Stimulated activated CD8-positive, alpha-beta memory T cell treated with anti-CD3 and anti-CD28 coated beads, Interleukin-4, amount 100 ng/mL, for 24 hours (primary cell): ENCODE measurements at regions not wholly inside any gene's neighbourhood (a gene's known extent, or its start where the extent isn't known, plus 50 kb on each side); places are given as distances from the start of the nearest gene placed in this dataset.

Source experiments
- DNase-seq: peaks from one replicate; pipeline ENCODE4 v3.0.0-alpha.2; 2020; ENCODE audit warnings: low read depth

DNA sequence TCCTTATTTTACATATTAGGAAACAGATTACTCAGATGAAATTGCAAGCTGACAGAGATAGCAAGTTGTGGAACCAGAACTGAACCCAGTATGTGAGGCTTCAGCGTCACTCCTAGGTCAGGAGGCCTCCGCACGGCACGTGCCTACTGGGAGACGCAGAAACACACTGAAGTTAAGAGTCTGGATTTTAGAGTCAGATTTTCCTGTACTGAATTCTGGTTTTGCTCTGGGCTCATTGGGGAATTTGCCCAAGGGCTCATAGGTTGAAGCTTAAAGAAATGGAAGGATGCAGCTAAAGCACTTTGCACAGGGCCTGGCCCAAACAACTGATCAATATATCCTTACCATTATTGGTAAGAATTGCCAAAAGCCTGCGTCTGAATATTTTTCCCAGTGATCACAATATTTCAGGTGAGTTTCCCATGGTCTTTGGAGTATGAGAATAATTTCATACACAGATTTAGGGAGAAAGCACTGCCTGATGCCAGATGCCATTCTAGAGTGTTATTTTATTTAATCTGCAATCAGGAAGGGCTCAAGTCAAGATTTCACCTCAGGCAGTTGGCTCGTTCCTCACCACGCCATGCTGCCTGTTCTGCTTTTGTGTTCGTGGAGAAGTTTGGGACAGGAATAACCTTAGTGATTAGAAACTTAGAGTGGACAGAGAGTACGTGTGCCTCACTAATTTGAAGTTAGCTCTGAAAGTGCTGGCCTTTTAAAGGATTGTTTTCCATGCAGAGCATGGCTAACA is 331.9 kb downstream of the MYCN start:
- DNase-seq: no peak

- DNase-seq: no peak
Measured at GRCh38 chr2:16271231-16271896, 331.0 kb downstream of the MYCN start.

GRCh38 chr2:16270441-16270840 is 330.1 kb downstream of the MYCN start:
- no peak for DNase-seq

GRCh38 chr2:16268301-16269000 is 328.1 kb downstream of the MYCN start:
- no peak for DNase-seq

DNA sequence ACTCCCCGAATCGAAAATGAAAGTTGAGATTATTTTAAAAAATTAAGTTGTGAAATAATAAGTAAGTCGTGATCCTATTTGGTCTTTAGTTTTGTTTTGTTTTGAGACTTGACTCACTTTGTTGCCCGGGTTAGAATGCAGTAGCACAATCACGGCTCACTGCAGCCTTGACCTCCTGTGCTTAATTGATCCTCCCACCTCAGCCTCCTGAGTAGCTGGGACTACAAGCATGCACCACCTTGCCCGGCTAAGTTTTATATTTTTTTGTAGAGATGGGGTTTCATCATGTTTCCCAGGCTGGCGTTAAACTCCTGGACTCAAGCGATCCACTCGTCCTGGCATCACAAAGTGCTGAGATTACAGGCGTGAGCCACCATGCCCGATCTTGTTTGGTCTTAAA is 326.2 kb downstream of the MYCN start:
- DNase-seq: no peak

DNA sequence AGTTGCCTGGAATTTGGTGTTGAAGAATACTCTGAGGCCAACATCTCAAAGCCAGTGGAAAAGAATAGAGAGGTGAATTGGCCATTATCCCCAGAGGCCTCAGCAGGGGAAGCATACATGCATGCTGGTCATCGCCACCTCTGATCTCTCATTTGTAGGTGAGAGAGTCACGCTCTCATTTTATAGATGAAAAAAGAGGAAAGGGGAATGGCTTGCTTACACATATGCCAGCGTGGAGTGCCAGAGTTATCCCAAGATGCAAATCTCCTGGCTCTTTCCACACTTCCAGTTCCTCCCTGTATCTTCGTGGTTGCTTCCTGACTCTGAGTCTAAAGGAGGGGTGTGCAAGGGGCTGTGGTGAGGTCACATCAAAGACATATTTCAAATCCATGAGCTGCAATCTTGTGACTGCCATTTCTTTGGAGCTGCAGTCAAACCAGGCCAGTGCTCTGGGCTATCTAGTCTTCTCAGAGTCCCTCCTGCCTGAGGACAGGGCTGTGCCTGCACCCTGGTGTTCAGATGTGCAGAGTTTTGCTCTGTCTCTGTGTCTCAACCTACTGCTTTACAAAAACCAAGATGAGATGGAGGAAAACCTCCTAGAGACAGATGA is 324.7 kb downstream of the MYCN start:
- DNase-seq: no peak

- DNase-seq: no peak
Measured at GRCh38 chr2:16264491-16264890, 324.1 kb downstream of the MYCN start.

DNA sequence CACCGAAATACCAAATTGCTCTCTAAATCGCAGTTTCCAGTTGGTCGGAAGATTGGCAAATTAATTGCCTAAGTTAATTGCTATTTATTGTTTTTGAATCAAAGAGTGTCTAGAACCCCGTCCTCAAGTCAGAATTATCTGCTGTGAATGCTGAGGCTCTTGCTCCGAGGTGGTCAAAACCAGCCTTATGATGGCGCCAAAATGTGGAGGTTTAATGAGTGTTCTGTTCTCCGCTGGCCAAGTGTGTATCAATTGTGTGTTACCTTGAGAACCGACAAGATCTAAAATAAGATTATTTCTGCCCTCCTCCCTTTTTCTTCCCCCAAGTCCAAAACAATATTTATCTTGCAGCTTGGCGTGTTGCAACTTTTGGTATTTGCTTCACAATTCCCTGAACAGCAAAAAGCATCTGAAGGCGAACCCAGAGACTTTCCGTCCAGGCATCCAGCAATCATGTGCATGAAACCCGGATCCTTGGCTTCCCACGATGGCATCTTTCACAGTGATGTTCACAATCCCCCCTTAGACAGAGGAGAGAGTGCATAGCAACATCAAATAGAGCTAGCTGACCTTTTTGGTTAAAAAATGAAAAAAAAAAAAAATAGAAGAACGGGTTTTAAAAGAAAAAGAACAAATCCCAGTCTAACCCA is 323.0 kb downstream of the MYCN start:
- DNase-seq: no peak

DNA sequence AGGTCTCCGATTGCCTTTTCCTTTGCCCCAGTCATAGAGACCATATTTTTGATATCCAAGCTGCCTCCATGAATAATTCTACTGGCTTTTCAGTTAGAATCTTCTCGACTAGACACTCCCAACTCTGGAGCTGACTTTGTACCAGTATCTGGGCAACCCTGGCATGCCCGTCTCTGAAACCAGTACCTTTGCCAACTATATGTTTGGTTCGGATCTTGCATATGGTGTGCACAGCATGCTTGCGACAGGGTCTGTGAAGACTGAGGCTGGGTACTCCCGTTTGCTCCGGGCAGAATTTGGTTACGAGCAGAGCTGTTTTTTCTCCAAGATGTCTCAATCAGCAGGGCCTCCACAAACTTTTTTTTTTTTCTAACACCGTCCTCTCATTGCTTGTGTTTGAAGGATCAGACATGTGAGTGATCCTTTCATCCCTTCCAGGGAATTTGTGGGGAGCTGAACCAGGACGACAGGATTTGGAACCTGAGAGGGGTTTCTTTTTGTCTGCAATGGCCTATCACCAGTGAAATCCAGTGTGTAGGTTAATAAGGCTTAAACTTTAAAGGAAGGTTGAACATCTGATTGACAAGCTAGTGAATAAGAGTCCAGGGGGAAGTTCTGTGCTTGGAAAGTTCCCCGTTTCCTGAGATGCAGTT is 322.3 kb downstream of the MYCN start:
- no peak for DNase-seq

GRCh38 chr2:16261791-16262190 is 321.4 kb downstream of the MYCN start:
- no peak for DNase-seq

- no peak for DNase-seq
Measured at GRCh38 chr2:16261071-16261470, 320.7 kb downstream of the MYCN start.

GRCh38 chr2:16260041-16260830 is 319.9 kb downstream of the MYCN start:
- DNase-seq: no peak

GRCh38 chr2:16259010-16259409 is 318.7 kb downstream of the MYCN start:
- no peak for DNase-seq

DNA sequence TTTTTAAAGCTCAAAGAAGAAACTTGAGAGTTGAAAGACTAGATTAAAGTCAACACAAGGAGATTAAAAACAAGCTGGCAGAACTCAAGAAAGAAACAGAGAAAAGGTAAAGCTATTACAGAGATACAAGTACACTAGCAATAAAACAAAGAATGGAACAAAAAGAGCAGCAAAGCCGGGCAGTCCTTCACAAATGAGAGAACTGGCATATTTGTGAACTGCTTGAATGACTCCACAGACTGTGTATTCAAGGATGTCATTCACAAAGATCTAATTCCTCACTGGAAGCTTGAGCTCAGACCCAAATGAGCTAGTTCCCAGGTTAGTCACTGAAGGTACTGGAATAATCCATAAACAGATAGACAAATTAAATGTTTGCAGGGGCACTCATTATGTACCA is 318.0 kb downstream of the MYCN start:
- DNase-seq: no peak

DNA sequence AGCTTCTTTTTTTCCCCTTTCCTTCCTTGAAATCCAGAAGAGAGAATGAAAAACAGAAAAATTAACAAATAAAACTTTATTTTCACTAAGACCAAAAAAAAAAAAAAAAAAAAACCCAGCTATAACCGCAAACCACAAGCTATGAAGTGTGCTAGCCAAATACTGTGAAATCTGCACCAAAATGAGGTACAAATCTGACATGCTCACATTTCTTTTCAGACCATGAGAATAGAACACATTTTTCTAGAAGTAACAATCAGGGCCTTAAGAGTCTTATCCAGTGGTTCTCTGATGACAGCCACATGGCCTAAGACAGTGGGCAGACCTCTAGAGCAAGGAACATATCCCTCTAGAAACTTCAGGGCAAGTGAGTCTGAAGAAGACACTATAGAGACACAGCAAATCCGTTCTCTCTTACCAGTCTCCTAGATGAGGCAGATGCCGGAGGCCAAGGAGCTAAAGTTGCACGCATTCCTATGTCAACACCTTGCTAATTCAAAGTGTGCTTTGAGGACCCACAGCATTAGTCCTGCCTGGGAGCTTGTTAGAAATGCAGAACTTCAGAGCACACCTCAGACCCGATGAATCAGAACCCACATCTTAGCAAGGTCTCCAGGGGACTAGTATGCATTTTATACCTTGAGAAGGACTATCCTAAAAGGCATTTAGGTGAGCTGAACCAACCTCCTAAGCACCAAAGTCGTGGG is 317.1 kb downstream of the MYCN start:
- no peak for DNase-seq

DNA sequence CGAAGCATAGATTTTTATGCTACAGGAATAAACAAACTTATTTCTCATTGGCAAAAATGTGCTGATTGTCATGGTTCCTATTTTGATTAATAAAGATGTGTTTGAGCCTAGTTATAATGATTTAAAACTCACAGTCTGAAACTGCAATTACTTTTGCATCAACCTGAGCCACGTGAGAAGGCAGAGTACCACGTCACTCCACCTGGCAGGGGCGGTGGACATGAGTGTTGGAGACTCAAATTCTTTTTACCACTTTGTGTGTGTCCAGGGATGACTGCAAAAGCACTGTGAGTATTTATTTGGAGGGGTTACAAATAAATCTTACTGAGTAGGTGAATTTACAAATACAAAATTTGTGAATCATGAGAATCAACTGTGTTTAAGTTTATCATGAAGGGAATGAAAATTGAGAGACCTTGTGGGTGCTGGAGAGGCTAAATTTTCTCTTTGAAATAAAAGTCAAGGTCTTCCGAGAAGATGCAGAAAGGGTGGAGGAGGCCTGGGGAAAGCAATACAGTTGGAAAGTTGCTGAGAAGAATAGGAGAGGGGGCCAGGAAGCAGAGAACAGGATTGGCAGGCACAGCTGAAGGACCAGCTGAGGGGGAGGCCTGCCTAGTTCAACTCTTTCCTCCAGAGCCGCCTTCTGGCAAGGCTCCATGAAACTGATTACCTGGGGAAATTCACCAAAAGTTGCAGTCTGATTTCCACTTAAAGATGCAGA is 316.4 kb downstream of the MYCN start:
- no peak for DNase-seq

DNA sequence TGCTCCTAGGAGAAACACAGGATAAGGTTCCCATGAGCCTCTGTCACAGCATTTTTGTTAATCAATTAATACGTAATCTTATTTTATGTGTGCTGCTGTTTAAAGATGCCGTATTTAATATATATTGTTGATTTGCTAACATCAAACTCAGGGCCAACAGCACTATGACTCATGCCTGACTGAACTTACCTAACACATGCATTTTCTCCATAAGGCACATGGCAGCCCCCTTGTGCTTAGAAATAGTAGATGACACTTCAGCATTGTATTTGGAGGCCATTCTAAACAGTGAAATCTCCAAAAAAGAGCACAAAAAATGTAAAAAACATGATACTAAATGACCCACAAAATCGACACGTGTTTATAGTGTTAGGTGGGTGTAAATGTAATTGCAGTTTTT is 314.8 kb downstream of the MYCN start:
- DNase-seq: no peak

- DNase-seq: no peak
Measured at GRCh38 chr2:16254356-16254965, 314.1 kb downstream of the MYCN start.

- no peak for DNase-seq
Measured at GRCh38 chr2:16253291-16253690, 312.9 kb downstream of the MYCN start.
